ENCODE measurements at regions not wholly inside any gene's neighbourhood (a gene's known extent, or its start where the extent isn't known, plus 50 kb on each side); places are given as distances from the start of the nearest gene placed in this dataset.
A peak's percentile ranks its signal among the peaks of the same experiment; 100 is the strongest.
"Not testable (repeated sequence)": the region's sequence is repeated elsewhere in the genome, so short reads cannot be mapped to it uniquely, and the experiment has no call there.

GRCh38 chr7:25069900-25070443 lies 55.1 kb downstream of the CYCS start:
- peak; percentile 11 to 55 for DNase-seq

- DNase-seq = no peak
Observed at GRCh38 chr7:25068502-25069213, 56.4 kb downstream of the CYCS start.

GRCh38 chr7:25067726-25068501 lies 57.1 kb downstream of the CYCS start:
- no peak for DNase-seq

- no peak for DNase-seq
Observed at GRCh38 chr7:25066253-25066652, 58.8 kb downstream of the CYCS start.

GRCh38 chr7:25062380-25062779 lies 62.7 kb downstream of the CYCS start:
- DNase-seq = no peak

GRCh38 chr7:25060487-25061055 lies 64.5 kb downstream of the CYCS start:
- no peak for DNase-seq

GRCh38 chr7:25059576-25059975 lies 65.5 kb downstream of the CYCS start:
- DNase-seq = no peak

GRCh38 chr7:25056368-25056767 lies 68.7 kb downstream of the CYCS start:
- DNase-seq = no peak

GRCh38 chr7:25055520-25056220 lies 69.4 kb downstream of the CYCS start:
- no peak for DNase-seq

- no peak for DNase-seq
Observed at GRCh38 chr7:25054819-25055519, 70.1 kb downstream of the CYCS start.

- no peak for DNase-seq
Observed at GRCh38 chr7:25050223-25050622, 70.2 kb upstream of the OSBPL3 start.

- no peak for DNase-seq
Observed at GRCh38 chr7:25048444-25048834, 68.5 kb upstream of the OSBPL3 start.

GRCh38 chr7:25047571-25048443 lies 67.8 kb upstream of the OSBPL3 start:
- not testable (repeated sequence) for DNase-seq

- no peak for DNase-seq
Observed at GRCh38 chr7:25037325-25037724, 57.3 kb upstream of the OSBPL3 start.

- no peak for DNase-seq
Observed at GRCh38 chr7:25035274-25035673, 55.3 kb upstream of the OSBPL3 start.

- no peak for DNase-seq
Observed at GRCh38 chr7:25034136-25034535, 54.2 kb upstream of the OSBPL3 start.

GRCh38 chr7:25032774-25033743 lies 53.1 kb upstream of the OSBPL3 start:
- no peak for DNase-seq

- DNase-seq = no peak
Observed at GRCh38 chr7:25031432-25031831, 51.5 kb upstream of the OSBPL3 start.

GRCh38 chr7:25031007-25031406 lies 51.0 kb upstream of the OSBPL3 start:
- no peak for DNase-seq

Data from NCI-H526 (cell line).